Endothelial cell of umbilical vein (primary cell): ENCODE measurements at regions not wholly inside any gene's neighbourhood (a gene's known extent, or its start where the extent isn't known, plus 50 kb on each side); places are given as distances from the start of the nearest gene placed in this dataset.

Source experiments
- BruUV-seq: library from RNA; stranded (reverse); fragments of 400-500 nt; replicated peaks from 2 replicates; lab custom pipeline; 2021; lab: Mats Ljungman, UMichigan
- CTCF ChIA-PET: fragments of 300-600, 350-600 bp; sonication (Branson Sonifier 250); formaldehyde crosslinking; loops from one replicate; lab custom pipeline; 2021; ENCODE audit warnings: antibody characterized with exemption, inconsistent platforms; lab: Charles Lee
- POLR2A ChIA-PET: fragments of 300-600, 350-600 bp; sonication (Branson Sonifier 250); formaldehyde crosslinking; loops from one replicate; lab custom pipeline; 2021; ENCODE audit warnings: antibody characterized with exemption, inconsistent platforms; lab: Charles Lee
- DNase-seq: peaks from one replicate; pipeline ENCODE4 v3.0.0-alpha.2; 2011; ENCODE audit warnings: low read depth, low spot score
- FAIRE-seq: peaks from 2 replicates; lab custom pipeline; 2011; peaks lifted over from hg19 to GRCh38; lab: Jason Lieb, UNC
- H2AFZ ChIP-seq: 2 replicates; pipeline ENCODE4 v1.6.0; 2012; ENCODE audit warnings: low read depth, low read length, control low read depth, inconsistent platforms
- H3K27ac ChIP-seq: 2 replicates; pipeline ENCODE4 v1.5.1; 2011; ENCODE audit warnings: low read depth, mild to moderate bottlenecking, control low read depth, low read length, moderate library complexity; ENCODE audit not compliant: insufficient read depth
- H3K27me3 ChIP-seq, 2 experiments: 2 replicates each; pipeline versions ENCODE4 v1.6.0 to v1.6.1; 2011; ENCODE audit warnings: low read length in 2 of 2, mixed read lengths in 1 of 2; ENCODE audit not compliant: control insufficient read depth in 2 of 2, insufficient read depth in 2 of 2
- H3K36me3 ChIP-seq, 2 experiments: 2 replicates in 1 of 2; 3 replicates in 1 of 2; pipeline ENCODE4 v1.5.1; 2011; ENCODE audit warnings: low read length in 2 of 2, mild to moderate bottlenecking in 1 of 2, moderate library complexity in 1 of 2; ENCODE audit not compliant: control insufficient read depth in 2 of 2, insufficient read depth in 2 of 2; ENCODE audit errors: extremely low read depth in 1 of 2
- H3K4me1 ChIP-seq: 3 replicates; pipeline ENCODE4 v1.5.1; 2011; ENCODE audit warnings: mild to moderate bottlenecking, low read length; ENCODE audit not compliant: control insufficient read depth, insufficient read depth; ENCODE audit errors: extremely low read depth
- H3K4me2 ChIP-seq: 2 replicates; pipeline ENCODE4 v1.6.1; 2011; ENCODE audit warnings: low read length, control low read depth, mixed read lengths; ENCODE audit not compliant: insufficient read depth
- H3K4me3 ChIP-seq, 3 experiments: fragments of 200-600 bp in 1 of 3; sonication (generic), shearing (Covaris generic) in 1 of 3; replicated peaks in 1 of 3; 2 replicates each; pipeline ENCODE4 v1.5.1; 2011 to 2016; ENCODE audit warnings: control low read depth in 3 of 3, low read length in 3 of 3, mild to moderate bottlenecking in 2 of 3, inconsistent platforms in 1 of 3, low read depth in 1 of 3, moderate library complexity in 1 of 3; ENCODE audit not compliant: insufficient read depth in 1 of 3
- H3K79me2 ChIP-seq: 2 replicates; pipeline ENCODE4 v1.6.0; 2012; ENCODE audit warnings: low read length, inconsistent platforms; ENCODE audit not compliant: control insufficient read depth, insufficient read depth
- H3K9ac ChIP-seq: replicated peaks from 2 replicates; pipeline ENCODE3; 2011; ENCODE audit warnings: low read length, control low read depth; ENCODE audit not compliant: insufficient read depth; ENCODE audit errors: extremely low read depth
- H3K9me1 ChIP-seq: replicated peaks from 3 replicates; pipeline ENCODE4 v1.6.0; 2011; ENCODE audit warnings: mild to moderate bottlenecking, low read length; ENCODE audit not compliant: control insufficient read depth, insufficient read depth; ENCODE audit errors: extremely low read depth
- H3K9me3 ChIP-seq: replicated peaks from 2 replicates; pipeline ENCODE4 v1.5.1; 2012; ENCODE audit warnings: low read length, inconsistent platforms; ENCODE audit not compliant: control insufficient read depth, insufficient read depth
- H4K20me1 ChIP-seq: replicated peaks from 2 replicates; pipeline ENCODE3; 2011; ENCODE audit warnings: mild to moderate bottlenecking, low read length; ENCODE audit not compliant: control insufficient read depth, insufficient read depth; ENCODE audit errors: extremely low read depth
- EZH2 ChIP-seq: IDR thresholded peaks from 2 replicates; pipeline ENCODE4 v1.6.1; 2012; ENCODE audit warnings: borderline replicate concordance, low read depth, mild to moderate bottlenecking, moderate library complexity, low read length, inconsistent platforms; ENCODE audit not compliant: severe bottlenecking
- FOS ChIP-seq: IDR thresholded peaks from 2 replicates; pipeline ENCODE4 v1.6.1; 2011; ENCODE audit warnings: mild to moderate bottlenecking, low read length, moderate library complexity, borderline replicate concordance; ENCODE audit not compliant: insufficient read depth
- GATA2 ChIP-seq: IDR thresholded peaks from 2 replicates; pipeline ENCODE4 v1.7.0; 2011; ENCODE audit warnings: low read depth, mild to moderate bottlenecking, moderate library complexity, mixed read lengths, low read length; ENCODE audit not compliant: insufficient read length, insufficient read depth
- JUN ChIP-seq: IDR thresholded peaks from 2 replicates; pipeline ENCODE4 v1.6.1; 2011; ENCODE audit warnings: borderline replicate concordance, low read depth; ENCODE audit not compliant: insufficient read length, insufficient read depth
- MYC ChIP-seq: IDR thresholded peaks from one replicate; pipeline ENCODE4 v1.6.1; 2011; ENCODE audit warnings: mild to moderate bottlenecking, low read depth, low read length
- POLR2A ChIP-seq: IDR thresholded peaks from 2 replicates; pipeline ENCODE4 v1.6.1; 2012; ENCODE audit warnings: low read depth, mild to moderate bottlenecking, control low read depth, low read length
- POLR2AphosphoS5 ChIP-seq: IDR thresholded peaks from 2 replicates; pipeline ENCODE4 v1.6.1; 2012; ENCODE audit warnings: low read depth, mild to moderate bottlenecking, control low read depth, low read length, moderate library complexity; ENCODE audit not compliant: insufficient read depth
- dilution Hi-C: fragments of 300-500 bp; cut with MboI; formaldehyde crosslinking; loops from one replicate; pipeline ENCODE4 v1.15.0; 2019; ENCODE audit warnings: low sequenced_read_pairs; ENCODE audit not compliant: extremely low pct_ligation_motif_present
- intact Hi-C: fragments of 100-400 bp; cut with micrococcal nuclease; formaldehyde crosslinking; loops from one replicate; pipeline ENCODE4 v1.10.0; 2022
- TF ChIP-seq, protein P1 (sequence below): IDR thresholded peaks from 2 replicates; pipeline ENCODE4 v1.6.1; 2011; ENCODE audit not compliant: insufficient read depth, insufficient read length
- TF ChIP-seq, protein P2 (sequence below), 2 donors: IDR thresholded peaks; 1 replicate in 1 of 2; 2 replicates in 1 of 2; pipeline ENCODE4 v1.5.1; 2011; ENCODE audit warnings: low read length in 2 of 2, mild to moderate bottlenecking in 2 of 2, moderate library complexity in 2 of 2, control low read depth in 1 of 2, inconsistent platforms in 1 of 2, low read depth in 1 of 2; ENCODE audit not compliant: insufficient read depth in 1 of 2; ENCODE audit errors: extremely low read depth in 1 of 2

DNA sequence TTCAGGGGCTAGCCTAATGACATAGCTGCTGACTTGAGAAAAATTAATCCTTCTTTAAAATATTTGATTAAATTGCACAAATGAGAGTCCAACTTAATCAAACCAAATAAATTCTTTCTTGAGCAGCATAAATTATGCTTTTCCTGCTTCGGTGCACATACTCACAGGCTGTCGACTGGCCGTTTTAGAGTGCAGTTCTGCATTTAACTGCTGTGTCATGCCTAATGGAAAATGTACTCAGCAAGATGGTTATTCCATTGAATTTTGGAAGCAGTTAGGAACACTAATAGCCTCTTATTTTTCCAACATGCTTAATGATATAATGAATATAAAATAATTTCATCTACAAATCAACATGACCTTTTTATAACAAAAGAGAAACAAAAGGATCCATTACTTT lies 266.1 kb upstream of the LRIG3 start:
- CTCF ChIA-PET, result interaction anchor here (1.0 to 1.3 kb wide), 2 partner anchors 22 to 36 kb away, joined by 3 to 6 read pairs; no protein-coding TSS in a partner anchor

More for the DNA sequence above, 266.1 kb upstream of the LRIG3 start:
- FAIRE-seq (no peak), DNase-seq (no peak)
- POLR2A ChIA-PET, result no interaction called here
- no peaks in the 10 kb centered on the region for H3K9me3 ChIP-seq
- no peak overlapping the region for H3K4me2 ChIP-seq
- intact Hi-C loops (no loop called here), dilution Hi-C loops (no loop called here)
- no peaks in the 10 kb centered on the region for H3K79me2 ChIP-seq
- no peaks in the 10 kb centered on the region for H3K9me1 ChIP-seq
- H3K4me1 ChIP-seq, result no peaks in the 10 kb centered on the region
- peaks cover 2 to 3% of the 10 kb centered on the region in 2 experiments for H3K27me3 ChIP-seq
- no peak overlapping the region for H3K9ac ChIP-seq
- no TSS peak for BruUV-seq
- no peak overlapping the region for H3K4me3 ChIP-seq
- H3K36me3 ChIP-seq, result no peaks in the 10 kb centered on the region
- H4K20me1 ChIP-seq, result no peaks in the 10 kb centered on the region
- TF ChIP-seq, protein P1, sequence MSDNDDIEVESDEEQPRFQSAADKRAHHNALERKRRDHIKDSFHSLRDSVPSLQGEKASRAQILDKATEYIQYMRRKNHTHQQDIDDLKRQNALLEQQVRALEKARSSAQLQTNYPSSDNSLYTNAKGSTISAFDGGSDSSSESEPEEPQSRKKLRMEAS, result no peak
- TF ChIP-seq POLR2AphosphoS5 (no peak), GATA2 (no peak), FOS (no peak), POLR2A (no peak), JUN (no peak), MYC (no peak), EZH2 (no peak)
- TF ChIP-seq, protein P2, sequence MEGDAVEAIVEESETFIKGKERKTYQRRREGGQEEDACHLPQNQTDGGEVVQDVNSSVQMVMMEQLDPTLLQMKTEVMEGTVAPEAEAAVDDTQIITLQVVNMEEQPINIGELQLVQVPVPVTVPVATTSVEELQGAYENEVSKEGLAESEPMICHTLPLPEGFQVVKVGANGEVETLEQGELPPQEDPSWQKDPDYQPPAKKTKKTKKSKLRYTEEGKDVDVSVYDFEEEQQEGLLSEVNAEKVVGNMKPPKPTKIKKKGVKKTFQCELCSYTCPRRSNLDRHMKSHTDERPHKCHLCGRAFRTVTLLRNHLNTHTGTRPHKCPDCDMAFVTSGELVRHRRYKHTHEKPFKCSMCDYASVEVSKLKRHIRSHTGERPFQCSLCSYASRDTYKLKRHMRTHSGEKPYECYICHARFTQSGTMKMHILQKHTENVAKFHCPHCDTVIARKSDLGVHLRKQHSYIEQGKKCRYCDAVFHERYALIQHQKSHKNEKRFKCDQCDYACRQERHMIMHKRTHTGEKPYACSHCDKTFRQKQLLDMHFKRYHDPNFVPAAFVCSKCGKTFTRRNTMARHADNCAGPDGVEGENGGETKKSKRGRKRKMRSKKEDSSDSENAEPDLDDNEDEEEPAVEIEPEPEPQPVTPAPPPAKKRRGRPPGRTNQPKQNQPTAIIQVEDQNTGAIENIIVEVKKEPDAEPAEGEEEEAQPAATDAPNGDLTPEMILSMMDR (IDR thresholded peaks at IDR 0.05; ENCODE audit: extremely low read depth in 1 of 2, insufficient read depth in 1 of 2, low read depth in 1 of 2, low read length in 2 of 2), result no peak
- no peak overlapping the region for H3K27ac ChIP-seq
- no peak overlapping the region for H2AFZ ChIP-seq
